H9 (cell line): ENCODE measurements at regions not wholly inside any gene's neighbourhood (a gene's known extent, or its start where the extent isn't known, plus 50 kb on each side); places are given as distances from the start of the nearest gene placed in this dataset.

Experiments
- DNase-seq: peaks from one replicate; pipeline ENCODE4 v3.0.0-alpha.2; 2017
- H2AFZ ChIP-seq: one replicate; pipeline ENCODE4 v1.6.1; 2013; ENCODE audit warnings: mild to moderate bottlenecking, low read length, control low read depth, moderate library complexity
- H2AK5ac ChIP-seq: 2 replicates; pipeline ENCODE4 v1.6.1; 2013; ENCODE audit warnings: low read length, control low read depth, mixed read lengths; ENCODE audit not compliant: insufficient read length
- H2BK120ac ChIP-seq: one replicate; pipeline ENCODE4 v1.6.1; 2013; ENCODE audit warnings: low read depth, mild to moderate bottlenecking, low read length, control low read depth, inconsistent platforms; ENCODE audit not compliant: poor library complexity, severe bottlenecking
- H2BK12ac ChIP-seq: 2 replicates; pipeline ENCODE4 v1.6.1; 2013; ENCODE audit warnings: low read length, control low read depth, mixed read lengths, low read depth; ENCODE audit not compliant: insufficient read length
- H2BK15ac ChIP-seq: 2 replicates; pipeline ENCODE4 v1.6.1; 2013; ENCODE audit warnings: low read depth, low read length, control low read depth
- H2BK20ac ChIP-seq: one replicate; pipeline ENCODE4 v1.6.1; 2013; ENCODE audit warnings: low read depth, mild to moderate bottlenecking, low read length, control low read depth, inconsistent platforms; ENCODE audit not compliant: poor library complexity, severe bottlenecking
- H2BK5ac ChIP-seq: 2 replicates; pipeline ENCODE4 v1.6.1; 2013; ENCODE audit warnings: low read length, control low read depth, mixed read lengths; ENCODE audit not compliant: insufficient read length
- H3K14ac ChIP-seq: 2 replicates; pipeline ENCODE4 v1.6.1; 2013; ENCODE audit warnings: low read length, control low read depth; ENCODE audit not compliant: insufficient read depth
- H3K18ac ChIP-seq: 2 replicates; pipeline ENCODE4 v1.6.1; 2013; ENCODE audit warnings: low read depth, mild to moderate bottlenecking, mixed read lengths, low read length, control low read depth; ENCODE audit not compliant: insufficient read length
- H3K23ac ChIP-seq: 2 replicates; pipeline ENCODE4 v1.6.1; 2013; ENCODE audit warnings: low read length, control low read depth, mixed read lengths, low read depth; ENCODE audit not compliant: insufficient read length
- H3K23me2 ChIP-seq: 2 replicates; pipeline ENCODE4 v1.6.1; 2013; ENCODE audit warnings: low read depth, mild to moderate bottlenecking, mixed read lengths, low read length, control low read depth; ENCODE audit not compliant: insufficient read length, poor library complexity, severe bottlenecking
- H3K27ac ChIP-seq: 2 replicates; pipeline ENCODE4 v1.5.1; 2013; ENCODE audit warnings: low read length, control low read depth, mixed read lengths, low read depth; ENCODE audit not compliant: insufficient read length
- H3K27me3 ChIP-seq: 2 replicates; pipeline ENCODE4 v1.6.1; 2013; ENCODE audit warnings: low read length, control low read depth, inconsistent platforms; ENCODE audit not compliant: insufficient read depth
- H3K4ac ChIP-seq: 2 replicates; pipeline ENCODE4 v1.6.1; 2013; ENCODE audit warnings: low read depth, mild to moderate bottlenecking, control low read depth, inconsistent platforms, low read length, moderate library complexity
- H3K4me1 ChIP-seq: 2 replicates; pipeline ENCODE4 v1.6.1; 2013; ENCODE audit warnings: low read length, control low read depth, inconsistent platforms; ENCODE audit not compliant: insufficient read depth
- H3K4me2 ChIP-seq: 2 replicates; pipeline ENCODE4 v1.6.1; 2013; ENCODE audit warnings: low read length, control low read depth, mixed read lengths; ENCODE audit not compliant: insufficient read length, insufficient read depth
- H3K56ac ChIP-seq: 2 replicates; pipeline ENCODE4 v1.6.1; 2013; ENCODE audit warnings: low read depth, mild to moderate bottlenecking, mixed read lengths, low read length, control low read depth; ENCODE audit not compliant: insufficient read length
- H3K79me1 ChIP-seq: 2 replicates; pipeline ENCODE4 v1.6.1; 2013; ENCODE audit warnings: low read depth, mild to moderate bottlenecking, moderate library complexity, low read length, control low read depth, inconsistent platforms; ENCODE audit not compliant: insufficient read depth, poor library complexity, severe bottlenecking
- H3K79me2 ChIP-seq: 2 replicates; pipeline ENCODE4 v1.6.1; 2013; ENCODE audit warnings: low read length, control low read depth, inconsistent platforms; ENCODE audit not compliant: insufficient read depth
- H3K9ac ChIP-seq: 2 replicates; pipeline ENCODE4 v1.6.1; 2013; ENCODE audit warnings: low read length, control low read depth, mixed read lengths; ENCODE audit not compliant: insufficient read length; ENCODE audit errors: extremely low read depth
- H3K9me3 ChIP-seq: one replicate; pipeline ENCODE4 v1.6.1; 2013; ENCODE audit warnings: low read depth, low read length, inconsistent platforms; ENCODE audit not compliant: control insufficient read depth
- H3T11ph ChIP-seq: one replicate; pipeline ENCODE4 v1.6.1; 2013; ENCODE audit warnings: mild to moderate bottlenecking, low read length, control low read depth, inconsistent platforms
- H4K20me1 ChIP-seq: one replicate; pipeline ENCODE4 v1.6.1; 2013; ENCODE audit not compliant: control insufficient read depth, insufficient read length, insufficient read depth
- H4K5ac ChIP-seq: 2 replicates; pipeline ENCODE4 v1.6.1; 2013; ENCODE audit warnings: low read depth, mild to moderate bottlenecking, mixed read lengths, low read length, control low read depth; ENCODE audit not compliant: insufficient read length
- H4K8ac ChIP-seq: replicated peaks from 2 replicates; pipeline ENCODE4 v1.6.1; 2013; ENCODE audit warnings: low read length, control low read depth, mixed read lengths, low read depth; ENCODE audit not compliant: insufficient read length
- H4K91ac ChIP-seq: 2 replicates; pipeline ENCODE4 v1.6.1; 2013; ENCODE audit warnings: low read depth, mild to moderate bottlenecking, moderate library complexity, mixed read lengths, low read length, control low read depth; ENCODE audit not compliant: insufficient read length
- H3K27ac Mint-ChIP-seq, 3 experiments: 2 replicates in 2 of 3; 3 replicates in 1 of 3; pipeline ENCODE4 v1.8.0; 2020 to 2021; ENCODE audit warnings: mixed read lengths in 3 of 3, mild to moderate bottlenecking in 1 of 3, moderate library complexity in 1 of 3
- H3K27me3 Mint-ChIP-seq: 2 replicates; pipeline ENCODE4 v1.8.0; 2021; ENCODE audit warnings: low read depth, mild to moderate bottlenecking, moderate library complexity, mixed read lengths
- H3K36me3 Mint-ChIP-seq, 3 experiments: 2 replicates in 2 of 3; 3 replicates in 1 of 3; pipeline ENCODE4 v1.8.0; 2020 to 2021; ENCODE audit warnings: low read depth in 3 of 3, mixed read lengths in 3 of 3; ENCODE audit not compliant: insufficient read depth in 1 of 3
- H3K4me1 Mint-ChIP-seq, 2 experiments: 2 replicates each; pipeline ENCODE4 v1.8.0; 2020; ENCODE audit warnings: mixed read lengths in 2 of 2
- H3K4me3 Mint-ChIP-seq, 2 experiments: 2 replicates in 1 of 2; 3 replicates in 1 of 2; pipeline ENCODE4 v1.8.0; 2020 to 2021; ENCODE audit warnings: mild to moderate bottlenecking in 2 of 2, mixed read lengths in 2 of 2, moderate library complexity in 1 of 2
- H3K9me3 Mint-ChIP-seq, 2 experiments: 2 replicates in 1 of 2; 3 replicates in 1 of 2; pipeline ENCODE4 v1.8.0; 2020; ENCODE audit warnings: mild to moderate bottlenecking in 2 of 2, mixed read lengths in 2 of 2, moderate library complexity in 1 of 2
- CTCF ChIP-seq: fragments of 200-600 bp; sonication (generic); conservative IDR thresholded peaks from 3 replicates; pipeline ENCODE4 v1.8.0; 2021; ENCODE audit warnings: antibody characterized with exemption, mild to moderate bottlenecking
- WGBS: extraction: QIAGEN DNeasy Blood & Tissue Kit; methylation state at CpG from one replicate; pipeline ENCODE4 v1.1.7; 2013; ENCODE audit warnings: missing lambda C conversion rate, low lambda C conversion rate, mixed read lengths; ENCODE audit not compliant: insufficient read length; ENCODE audit errors: extremely low coverage; 5-methylcytosine and 5-hydroxymethylcytosine counted together

DNA sequence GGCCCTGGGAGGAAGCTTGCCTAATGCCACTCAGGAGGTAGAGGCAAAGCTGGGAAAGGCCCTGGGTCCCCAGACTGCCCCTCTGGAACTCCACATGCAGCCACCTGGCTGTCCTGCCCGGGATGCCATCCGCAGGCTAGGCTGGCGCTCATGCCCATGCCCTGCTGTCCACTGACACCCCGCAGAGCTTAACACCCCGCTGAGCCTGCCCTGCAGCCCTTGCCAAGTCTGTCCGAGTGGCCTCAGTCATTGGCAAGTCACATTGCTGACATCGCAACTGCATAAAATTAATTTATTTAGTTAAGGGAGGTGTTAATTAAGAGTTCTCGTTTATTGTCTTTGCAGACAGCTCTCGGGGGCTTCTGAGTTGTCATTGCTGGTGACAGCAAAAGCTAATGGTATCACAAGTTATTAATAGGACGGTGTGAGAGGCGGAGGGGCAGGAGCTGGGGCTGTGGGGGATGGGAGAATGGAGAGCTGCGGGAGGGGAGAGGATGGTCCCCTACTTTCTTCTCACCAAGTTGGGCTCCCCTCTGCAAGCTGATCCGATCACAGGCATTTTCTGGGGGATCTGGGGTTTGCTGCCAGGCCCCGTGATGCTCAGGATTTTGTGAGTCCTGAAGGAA is 55.6 kb upstream of the PCBD1 start:
- no peak overlapping the region for H3K18ac ChIP-seq
- DNase-seq: no peak
- H4K20me1 ChIP-seq: no peaks in the 10 kb centered on the region
- H3K79me2 ChIP-seq: no peaks in the 10 kb centered on the region
- no peak overlapping the region for H2BK15ac ChIP-seq
- no peak overlapping the region for H3K23ac ChIP-seq
- Mint-ChIP-seq H3K4me1 (no peaks in the 10 kb centered on the region), H3K27ac (no peak overlapping the region; a peak in 1 of 7 replicates), H3K27me3 (peaks cover 15% of the 10 kb centered on the region), H3K4me3 (no peak overlapping the region), H3K9me3 (no peaks in the 10 kb centered on the region), H3K36me3 (no peaks in the 10 kb centered on the region)
- no peak overlapping the region for H2BK12ac ChIP-seq
- no peak overlapping the region for H2BK120ac ChIP-seq
- no peak overlapping the region for H3K9ac ChIP-seq
- no peaks in the 10 kb centered on the region for H3K4me1 ChIP-seq
- no peak overlapping the region for H2BK5ac ChIP-seq
- no peak overlapping the region for H3K4me2 ChIP-seq
- no peak for TF ChIP-seq CTCF
- no peak overlapping the region for H3T11ph ChIP-seq
- H4K91ac ChIP-seq: no peak overlapping the region
- no peak overlapping the region for H4K8ac ChIP-seq
- no peaks in the 10 kb centered on the region for H3K27me3 ChIP-seq
- no peak overlapping the region for H3K56ac ChIP-seq
- H3K9me3 ChIP-seq: no peaks in the 10 kb centered on the region
- H3K14ac ChIP-seq: no peak overlapping the region
- no peak overlapping the region for H3K27ac ChIP-seq
- H3K23me2 ChIP-seq: no peaks in the 10 kb centered on the region
- H3K4ac ChIP-seq: no peak overlapping the region
- WGBS: no CpG with 5 or more reads among the region's 14 CpGs
- no peak overlapping the region for H2AFZ ChIP-seq
- H2BK20ac ChIP-seq: no peak overlapping the region
- H3K79me1 ChIP-seq: no peaks in the 10 kb centered on the region
- no peak overlapping the region for H2AK5ac ChIP-seq
- H4K5ac ChIP-seq: no peak overlapping the region
